ENCODE measurements at regions not wholly inside any gene's neighbourhood (a gene's known extent, or its start where the extent isn't known, plus 50 kb on each side); places are given as distances from the start of the nearest gene placed in this dataset.

DNA sequence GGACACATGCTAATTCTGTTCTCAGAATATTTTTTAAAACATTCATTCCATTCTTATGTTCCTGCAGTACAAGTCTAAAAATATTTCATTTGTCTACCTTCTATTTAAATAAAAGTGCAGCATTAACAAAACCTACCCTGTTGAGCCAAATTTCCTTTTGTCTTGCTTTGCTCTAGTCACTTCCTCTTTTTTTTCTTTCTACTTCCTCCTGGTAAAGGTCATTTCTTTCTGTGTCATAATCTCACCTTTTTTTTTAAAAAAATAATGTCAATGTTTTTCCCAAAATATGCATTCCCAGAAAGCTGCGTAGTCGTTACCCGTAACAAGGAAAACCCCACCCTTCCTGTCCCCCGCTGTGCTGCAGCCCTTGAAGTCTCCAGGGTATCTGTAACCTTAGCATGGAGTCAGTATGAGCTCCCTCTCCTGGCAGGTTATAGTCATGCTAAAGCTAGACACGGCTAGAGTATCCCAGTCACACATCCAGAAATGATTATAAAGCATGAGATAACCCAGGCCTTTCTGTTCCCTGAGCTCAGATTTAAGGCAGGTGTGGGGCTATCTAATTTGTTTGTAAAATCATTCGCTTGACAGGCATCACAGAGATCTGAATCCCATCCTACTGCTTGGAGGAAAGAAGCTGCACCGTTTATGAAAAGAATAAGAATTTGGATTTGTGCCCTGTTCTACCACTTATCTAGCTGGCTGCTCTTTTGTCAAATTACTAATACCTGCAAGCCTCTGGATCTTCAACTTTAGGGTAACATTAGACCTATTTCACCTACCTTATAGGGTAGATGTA lies 51.1 kb upstream of the EED start:
- H3K9ac ChIP-seq (ENCODE audit: extremely low read depth, low read length, poor library complexity, severe bottlenecking), result no peak overlapping the region

DNA sequence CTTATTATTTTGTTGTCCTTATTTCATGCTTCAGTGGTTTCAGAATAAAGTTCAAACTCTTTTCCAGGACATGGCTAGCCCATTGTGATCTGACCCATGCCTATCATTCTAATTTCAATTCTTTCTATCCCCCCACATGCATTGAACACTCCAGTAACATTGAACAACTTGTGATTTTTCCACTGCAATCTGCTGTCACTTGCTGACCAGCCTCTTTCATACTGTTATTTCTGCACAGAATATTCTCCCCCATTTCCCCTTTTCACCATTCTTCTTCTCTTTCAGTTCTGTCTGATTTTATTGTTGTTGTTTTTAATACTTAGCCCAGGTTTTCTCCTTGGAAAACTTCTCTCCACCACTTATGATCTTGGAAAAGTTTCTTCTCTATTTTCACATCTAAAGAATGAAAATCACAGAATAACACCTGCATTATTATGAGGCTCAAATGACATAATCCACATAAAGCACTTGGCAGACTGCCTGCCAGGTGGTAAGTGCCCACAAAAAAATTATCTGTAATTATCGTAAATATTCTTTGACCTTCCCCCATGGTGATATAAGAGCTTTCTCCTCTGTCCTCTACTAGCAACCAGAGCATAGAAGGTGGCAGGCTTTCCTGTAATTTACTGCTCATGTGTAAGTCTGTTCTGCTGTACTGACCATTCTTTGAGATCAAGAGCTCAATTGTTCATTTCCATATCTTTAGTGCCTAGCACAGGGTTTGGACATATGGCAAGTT lies 51.9 kb upstream of the EED start:
- Mint-ChIP-seq H3K4me1 (peaks cover 5% of the 10 kb centered on the region), H3K4me3 (no peak overlapping the region), H3K27me3 (ENCODE audit: insufficient read depth) (peaks cover 9% of the 10 kb centered on the region), H3K36me3 (ENCODE audit: low read depth) (no peaks in the 10 kb centered on the region), H3K9me3 (no peaks in the 10 kb centered on the region), H3K27ac (no peak overlapping the region)
- Histone ChIP-seq H3K4me3 (ENCODE audit: low read length) (no peak overlapping the region), H3K4me1 (ENCODE audit: control insufficient read depth, insufficient read depth, low read length) (no peaks in the 10 kb centered on the region), H3K9me3 (ENCODE audit: control insufficient read depth, low read length) (no peaks in the 10 kb centered on the region), H3K36me3 (ENCODE audit: control insufficient read depth, insufficient read depth, low read length) (no peaks in the 10 kb centered on the region), H3K27me3 (ENCODE audit: control insufficient read depth, insufficient read depth, low read length, poor library complexity, severe bottlenecking) (no peaks in the 10 kb centered on the region), H3K27ac (ENCODE audit: low read depth, low read length) (no peak overlapping the region), H3K9ac (ENCODE audit: extremely low read depth, low read length, poor library complexity, severe bottlenecking) (no peak overlapping the region)
- WGBS, 2 experiments (ENCODE audit: insufficient coverage in 1 of 2, insufficient read length in 1 of 2), result 90% methylated on average over 1 of the region's 1 CpG; no CpG with 5 or more reads in 1 of the 2 experiments
- no peak for DNase-seq
- TF ChIP-seq, protein P1, sequence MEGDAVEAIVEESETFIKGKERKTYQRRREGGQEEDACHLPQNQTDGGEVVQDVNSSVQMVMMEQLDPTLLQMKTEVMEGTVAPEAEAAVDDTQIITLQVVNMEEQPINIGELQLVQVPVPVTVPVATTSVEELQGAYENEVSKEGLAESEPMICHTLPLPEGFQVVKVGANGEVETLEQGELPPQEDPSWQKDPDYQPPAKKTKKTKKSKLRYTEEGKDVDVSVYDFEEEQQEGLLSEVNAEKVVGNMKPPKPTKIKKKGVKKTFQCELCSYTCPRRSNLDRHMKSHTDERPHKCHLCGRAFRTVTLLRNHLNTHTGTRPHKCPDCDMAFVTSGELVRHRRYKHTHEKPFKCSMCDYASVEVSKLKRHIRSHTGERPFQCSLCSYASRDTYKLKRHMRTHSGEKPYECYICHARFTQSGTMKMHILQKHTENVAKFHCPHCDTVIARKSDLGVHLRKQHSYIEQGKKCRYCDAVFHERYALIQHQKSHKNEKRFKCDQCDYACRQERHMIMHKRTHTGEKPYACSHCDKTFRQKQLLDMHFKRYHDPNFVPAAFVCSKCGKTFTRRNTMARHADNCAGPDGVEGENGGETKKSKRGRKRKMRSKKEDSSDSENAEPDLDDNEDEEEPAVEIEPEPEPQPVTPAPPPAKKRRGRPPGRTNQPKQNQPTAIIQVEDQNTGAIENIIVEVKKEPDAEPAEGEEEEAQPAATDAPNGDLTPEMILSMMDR (conservative IDR thresholded peaks at IDR 0.05), result no peak

More for the DNA sequence above, 51.1 kb upstream of the EED start:
- 36 to 42% methylated on average over 6 to 7 of the region's 7 CpGs for WGBS, 2 experiments (ENCODE audit: insufficient coverage in 1 of 2, insufficient read length in 1 of 2)
- Histone ChIP-seq H3K27ac (ENCODE audit: low read depth, low read length) (no peak overlapping the region), H3K9me3 (ENCODE audit: control insufficient read depth, low read length) (no peaks in the 10 kb centered on the region), H3K36me3 (ENCODE audit: control insufficient read depth, insufficient read depth, low read length) (no peaks in the 10 kb centered on the region), H3K4me3 (ENCODE audit: low read length) (no peak overlapping the region), H3K4me1 (ENCODE audit: control insufficient read depth, insufficient read depth, low read length) (no peaks in the 10 kb centered on the region), H3K27me3 (ENCODE audit: control insufficient read depth, insufficient read depth, low read length, poor library complexity, severe bottlenecking) (no peaks in the 10 kb centered on the region)
- Mint-ChIP-seq H3K4me3 (peak overlapping the region; percentile 37), H3K27me3 (ENCODE audit: insufficient read depth) (peaks cover 9% of the 10 kb centered on the region), H3K36me3 (ENCODE audit: low read depth) (no peaks in the 10 kb centered on the region), H3K27ac (no peak overlapping the region), H3K9me3 (no peaks in the 10 kb centered on the region), H3K4me1 (peaks cover 5% of the 10 kb centered on the region)
- TF ChIP-seq, protein P1 (conservative IDR thresholded peaks at IDR 0.05), result peak; percentile 87
- DNase-seq, result peak; percentile 91

DNA sequence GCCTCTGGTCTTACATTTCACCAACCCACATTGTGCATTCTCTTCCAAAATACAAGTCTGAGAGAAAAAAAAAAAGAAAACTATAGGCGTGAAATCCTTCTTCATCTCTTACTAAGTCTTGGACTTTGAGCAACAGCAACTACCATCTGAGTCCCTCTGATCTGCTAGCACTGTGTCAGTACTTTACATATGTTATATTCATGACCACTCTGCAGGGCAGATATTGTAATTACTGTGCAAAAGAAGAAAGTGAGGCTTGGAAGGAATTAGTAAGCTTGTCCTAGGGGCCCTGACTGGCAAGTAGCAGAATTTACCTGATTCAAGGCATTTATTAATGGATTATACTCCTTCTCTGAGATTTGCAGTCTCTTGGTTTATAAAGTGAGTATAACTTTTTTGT lies 52.7 kb upstream of the EED start:
- no peaks in the 10 kb centered on the region for H3K36me3 Mint-ChIP-seq (ENCODE audit: low read depth)
- TF ChIP-seq, protein P1 (conservative IDR thresholded peaks at IDR 0.05), result no peak
- no peak overlapping the region for H3K27ac Mint-ChIP-seq
- Histone ChIP-seq H3K36me3 (ENCODE audit: control insufficient read depth, insufficient read depth, low read length) (no peaks in the 10 kb centered on the region), H3K9ac (ENCODE audit: extremely low read depth, low read length, poor library complexity, severe bottlenecking) (no peak overlapping the region), H3K4me1 (ENCODE audit: control insufficient read depth, insufficient read depth, low read length) (no peaks in the 10 kb centered on the region), H3K27ac (ENCODE audit: low read depth, low read length) (no peak overlapping the region), H3K9me3 (ENCODE audit: control insufficient read depth, low read length) (no peaks in the 10 kb centered on the region), H3K27me3 (ENCODE audit: control insufficient read depth, insufficient read depth, low read length, poor library complexity, severe bottlenecking) (no peaks in the 10 kb centered on the region), H3K4me3 (ENCODE audit: low read length) (no peak overlapping the region)
- H3K4me1 Mint-ChIP-seq, result peaks cover 5% of the 10 kb centered on the region
- H3K9me3 Mint-ChIP-seq, result no peaks in the 10 kb centered on the region
- no peak overlapping the region for H3K4me3 Mint-ChIP-seq
- 100% methylated on average over 1 of the region's 1 CpG; no CpG with 5 or more reads in 1 of the 2 experiments for WGBS, 2 experiments (ENCODE audit: insufficient coverage in 1 of 2, insufficient read length in 1 of 2)
- no peak for DNase-seq
- peaks cover 9% of the 10 kb centered on the region for H3K27me3 Mint-ChIP-seq (ENCODE audit: insufficient read depth)
